ENCODE measurements at regions not wholly inside any gene's neighbourhood (a gene's known extent, or its start where the extent isn't known, plus 50 kb on each side); places are given as distances from the start of the nearest gene placed in this dataset.
A peak's percentile ranks its signal among the peaks of the same experiment; 100 is the strongest.

DNA sequence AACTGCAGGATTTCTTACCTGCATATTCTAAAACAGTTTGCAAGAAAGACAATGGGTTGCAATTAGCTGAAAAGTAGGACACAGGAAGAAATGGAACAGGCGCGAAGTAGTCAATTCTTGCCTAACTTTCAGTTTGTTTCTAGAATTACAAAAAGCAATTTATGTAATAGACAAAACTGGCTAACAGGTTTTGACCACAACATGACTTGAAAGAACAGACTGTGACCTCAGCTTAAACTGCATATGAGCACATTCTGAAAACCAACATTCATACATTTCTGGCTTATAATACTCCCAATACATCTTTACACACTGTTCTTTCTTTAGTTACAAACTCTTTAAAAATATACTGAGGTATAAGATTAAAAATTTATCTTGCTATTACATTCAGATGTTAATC lies 405.9 kb upstream of the B3GALT2 start:
- peak; percentile 30 to 49 for DNase-seq (ENCODE audit: low read depth in 1 of 2, low spot score in 1 of 2)

GRCh38 chr1:193590102-193590501 lies 403.7 kb upstream of the B3GALT2 start:
- DNase-seq (ENCODE audit: low read depth in 1 of 2, low spot score in 1 of 2) = no peak
- no peak overlapping the region for H3K27ac ChIP-seq (replicated peaks)
- no peaks in the 10 kb centered on the region for H3K27me3 ChIP-seq (ENCODE audit: insufficient read depth, poor library complexity, severe bottlenecking)
- H3K4me3 ChIP-seq (replicated peaks; ENCODE audit: insufficient read depth, low read length) = no peak overlapping the region
- TF ChIP-seq, protein P1, sequence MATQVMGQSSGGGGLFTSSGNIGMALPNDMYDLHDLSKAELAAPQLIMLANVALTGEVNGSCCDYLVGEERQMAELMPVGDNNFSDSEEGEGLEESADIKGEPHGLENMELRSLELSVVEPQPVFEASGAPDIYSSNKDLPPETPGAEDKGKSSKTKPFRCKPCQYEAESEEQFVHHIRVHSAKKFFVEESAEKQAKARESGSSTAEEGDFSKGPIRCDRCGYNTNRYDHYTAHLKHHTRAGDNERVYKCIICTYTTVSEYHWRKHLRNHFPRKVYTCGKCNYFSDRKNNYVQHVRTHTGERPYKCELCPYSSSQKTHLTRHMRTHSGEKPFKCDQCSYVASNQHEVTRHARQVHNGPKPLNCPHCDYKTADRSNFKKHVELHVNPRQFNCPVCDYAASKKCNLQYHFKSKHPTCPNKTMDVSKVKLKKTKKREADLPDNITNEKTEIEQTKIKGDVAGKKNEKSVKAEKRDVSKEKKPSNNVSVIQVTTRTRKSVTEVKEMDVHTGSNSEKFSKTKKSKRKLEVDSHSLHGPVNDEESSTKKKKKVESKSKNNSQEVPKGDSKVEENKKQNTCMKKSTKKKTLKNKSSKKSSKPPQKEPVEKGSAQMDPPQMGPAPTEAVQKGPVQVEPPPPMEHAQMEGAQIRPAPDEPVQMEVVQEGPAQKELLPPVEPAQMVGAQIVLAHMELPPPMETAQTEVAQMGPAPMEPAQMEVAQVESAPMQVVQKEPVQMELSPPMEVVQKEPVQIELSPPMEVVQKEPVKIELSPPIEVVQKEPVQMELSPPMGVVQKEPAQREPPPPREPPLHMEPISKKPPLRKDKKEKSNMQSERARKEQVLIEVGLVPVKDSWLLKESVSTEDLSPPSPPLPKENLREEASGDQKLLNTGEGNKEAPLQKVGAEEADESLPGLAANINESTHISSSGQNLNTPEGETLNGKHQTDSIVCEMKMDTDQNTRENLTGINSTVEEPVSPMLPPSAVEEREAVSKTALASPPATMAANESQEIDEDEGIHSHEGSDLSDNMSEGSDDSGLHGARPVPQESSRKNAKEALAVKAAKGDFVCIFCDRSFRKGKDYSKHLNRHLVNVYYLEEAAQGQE (IDR thresholded peaks at IDR 0.05; ENCODE audit: insufficient replicate concordance, low read depth) = no peak
- TF ChIP-seq POLR2AphosphoS5 (IDR thresholded peaks at IDR 0.05; ENCODE audit: low read depth) (no peak), GABPA (IDR thresholded peaks at IDR 0.05; ENCODE audit: low read depth) (no peak), SPI1 (IDR thresholded peaks at IDR 0.05; ENCODE audit: borderline replicate concordance, low read depth) (no peak), CTCF (IDR thresholded peaks at IDR 0.05; ENCODE audit: insufficient read depth, low read length) (no peak)

More for the DNA sequence above, 405.9 kb upstream of the B3GALT2 start:
- peak overlapping the region; percentile 65 for H3K27ac ChIP-seq (replicated peaks)
- H3K4me3 ChIP-seq (replicated peaks; ENCODE audit: insufficient read depth, low read length) = no peak overlapping the region
- TF ChIP-seq POLR2AphosphoS5 (IDR thresholded peaks at IDR 0.05; ENCODE audit: low read depth) (no peak), CTCF (IDR thresholded peaks at IDR 0.05; ENCODE audit: insufficient read depth, low read length) (no peak), GABPA (IDR thresholded peaks at IDR 0.05; ENCODE audit: low read depth) (no peak), SPI1 (IDR thresholded peaks at IDR 0.05; ENCODE audit: borderline replicate concordance, low read depth) (no peak)
- TF ChIP-seq, protein P1 (IDR thresholded peaks at IDR 0.05; ENCODE audit: insufficient replicate concordance, low read depth) = no peak
- H3K27me3 ChIP-seq (ENCODE audit: insufficient read depth, poor library complexity, severe bottlenecking) = no peaks in the 10 kb centered on the region

- Histone ChIP-seq H3K27me3 (ENCODE audit: insufficient read depth, poor library complexity, severe bottlenecking) (no peaks in the 10 kb centered on the region), H3K4me3 (replicated peaks; ENCODE audit: insufficient read depth, low read length) (no peak overlapping the region), H3K27ac (replicated peaks) (no peak overlapping the region)
- DNase-seq (ENCODE audit: low read depth in 1 of 2, low spot score in 1 of 2) = no peak
- TF ChIP-seq SPI1 (IDR thresholded peaks at IDR 0.05; ENCODE audit: borderline replicate concordance, low read depth) (no peak), POLR2AphosphoS5 (IDR thresholded peaks at IDR 0.05; ENCODE audit: low read depth) (no peak), CTCF (IDR thresholded peaks at IDR 0.05; ENCODE audit: insufficient read depth, low read length) (no peak), GABPA (IDR thresholded peaks at IDR 0.05; ENCODE audit: low read depth) (no peak)
- TF ChIP-seq, protein P1 (IDR thresholded peaks at IDR 0.05; ENCODE audit: insufficient replicate concordance, low read depth) = no peak
Observed at GRCh38 chr1:193589597-193590040, 403.2 kb upstream of the B3GALT2 start.

Measured in HL-60 (cell line).